ENCODE measurements at regions not wholly inside any gene's neighbourhood (a gene's known extent, or its start where the extent isn't known, plus 50 kb on each side); places are given as distances from the start of the nearest gene placed in this dataset.

DNA sequence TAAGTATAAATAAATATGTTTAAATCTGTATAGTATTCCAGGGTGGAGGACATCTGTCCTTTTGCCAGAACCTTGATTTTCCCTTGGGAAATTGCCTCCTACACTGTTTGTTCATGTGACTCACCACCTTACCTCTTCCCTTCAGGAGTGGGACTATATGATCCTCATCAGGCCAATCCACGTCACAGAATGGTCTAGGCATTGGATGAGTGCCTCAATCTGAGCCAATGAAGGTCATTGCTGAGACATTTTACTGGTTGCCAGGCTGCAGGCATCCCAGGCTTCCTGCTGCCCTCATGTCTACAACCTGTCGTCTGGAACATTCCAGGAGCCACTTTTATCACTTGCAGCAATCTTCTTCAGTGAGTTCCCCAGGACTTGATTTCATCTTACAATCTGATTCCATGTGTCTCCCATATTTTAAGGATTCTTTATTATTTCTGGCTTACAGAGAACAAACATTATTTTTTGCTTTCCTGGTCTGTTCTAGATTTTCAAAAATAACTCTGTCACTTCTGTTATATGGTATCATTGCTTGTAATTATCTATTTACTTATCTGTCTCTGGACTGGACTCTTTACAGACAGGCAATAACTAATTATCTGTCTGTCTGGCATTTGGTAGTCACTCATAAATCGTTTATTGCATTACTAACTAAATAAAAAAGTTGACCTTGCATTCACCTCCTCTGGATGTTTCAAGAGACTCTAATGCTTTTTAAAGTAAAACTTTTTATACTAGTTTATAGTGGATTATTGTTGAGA is 107.3 kb upstream of the APC start:
- Histone ChIP-seq H3K4me3 (ENCODE audit: low read depth, low read length) (no peak overlapping the region), H3K27me3 (ENCODE audit: control insufficient read depth, insufficient read depth, low read length) (peaks cover 6% of the 10 kb centered on the region), H3K27ac (ENCODE audit: insufficient read depth, low read length, poor library complexity, severe bottlenecking) (no peak overlapping the region), H3K9me3 (ENCODE audit: control insufficient read depth in 2 of 2, low read length in 2 of 2) (peaks cover 3 to 7% of the 10 kb centered on the region in 2 experiments), H3K4me1 (ENCODE audit: control insufficient read depth, insufficient read depth, low read length, poor library complexity, severe bottlenecking) (no peaks in the 10 kb centered on the region), H3K36me3 (ENCODE audit: control insufficient read depth, insufficient read depth, low read length) (no peaks in the 10 kb centered on the region)
- DNase-seq (no peak), ATAC-seq (ENCODE audit: low read depth in 2 of 2) (no peak)
- no peak overlapping the region for H3K4me3 Mint-ChIP-seq
- no peak overlapping the region for H3K27ac Mint-ChIP-seq
- peaks cover 0 to 15% (median 3%) of the 10 kb centered on the region in 7 donors for H3K9me3 Mint-ChIP-seq
- no peaks in the 10 kb centered on the region for H3K4me1 Mint-ChIP-seq
- peaks cover 33% of the 10 kb centered on the region for H3K27me3 Mint-ChIP-seq
- no peaks in the 10 kb centered on the region for H3K36me3 Mint-ChIP-seq

DNA sequence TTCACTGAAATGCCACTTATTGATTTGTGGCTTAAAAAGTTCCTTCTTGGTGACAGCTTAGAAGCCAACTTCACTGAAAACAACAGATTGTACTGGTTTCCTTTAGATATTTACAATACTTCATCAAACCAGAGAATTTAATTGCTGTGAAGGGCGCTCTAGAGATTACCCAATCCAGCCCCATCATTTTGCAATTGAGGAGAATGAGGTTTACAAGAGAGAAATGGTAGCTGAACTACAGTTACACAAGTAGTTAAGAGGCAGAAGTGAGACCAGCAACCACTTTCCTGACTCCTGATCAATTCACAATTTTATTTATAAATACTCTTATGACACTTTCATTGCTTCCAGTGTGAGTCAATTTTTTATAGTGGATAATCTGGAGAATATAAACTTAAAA is 103.5 kb upstream of the APC start:
- no peaks in the 10 kb centered on the region for H3K36me3 Mint-ChIP-seq
- DNase-seq = no peak
- no peak overlapping the region for H3K27ac ChIP-seq (ENCODE audit: insufficient read depth, low read length, poor library complexity, severe bottlenecking)
- H3K4me3 Mint-ChIP-seq = no peak overlapping the region
- H3K9me3 ChIP-seq (ENCODE audit: control insufficient read depth in 2 of 2, low read length in 2 of 2) = peaks cover 3 to 7% of the 10 kb centered on the region in 2 experiments
- H3K27ac Mint-ChIP-seq = no peak overlapping the region
- H3K4me1 Mint-ChIP-seq = no peaks in the 10 kb centered on the region
- H3K9me3 Mint-ChIP-seq = peaks cover 0 to 15% (median 3%) of the 10 kb centered on the region in 7 donors
- H3K36me3 ChIP-seq (ENCODE audit: control insufficient read depth, insufficient read depth, low read length) = no peaks in the 10 kb centered on the region
- H3K27me3 ChIP-seq (ENCODE audit: control insufficient read depth, insufficient read depth, low read length) = peaks cover 6% of the 10 kb centered on the region
- no peak overlapping the region for H3K4me3 ChIP-seq (ENCODE audit: low read depth, low read length)
- no peaks in the 10 kb centered on the region for H3K4me1 ChIP-seq (ENCODE audit: control insufficient read depth, insufficient read depth, low read length, poor library complexity, severe bottlenecking)
- ATAC-seq (ENCODE audit: low read depth in 2 of 2) = no peak
- H3K27me3 Mint-ChIP-seq = peaks cover 18% of the 10 kb centered on the region

DNA sequence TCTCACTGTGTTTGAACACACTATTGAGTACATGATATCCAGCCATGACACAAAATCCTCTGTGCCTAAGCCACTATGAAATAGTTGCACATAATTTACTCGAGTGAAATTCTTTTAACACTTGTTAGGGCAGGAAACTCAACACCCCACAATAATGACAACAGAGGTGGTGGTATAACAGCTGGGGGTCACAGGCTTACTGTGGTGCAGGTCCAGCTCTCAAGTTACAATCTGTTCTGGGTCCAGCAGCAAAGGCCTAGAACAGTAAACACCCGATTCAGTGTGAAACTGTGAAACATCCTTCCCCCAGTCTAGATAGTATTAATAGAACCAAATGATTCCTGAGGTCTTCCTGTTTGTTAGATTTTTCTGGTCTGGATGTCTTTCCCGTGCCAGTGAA is 102.9 kb upstream of the APC start:
- no peak overlapping the region for H3K27ac Mint-ChIP-seq
- ATAC-seq (ENCODE audit: low read depth in 2 of 2) = no peak
- H3K4me3 ChIP-seq (ENCODE audit: low read depth, low read length) = no peak overlapping the region
- peaks cover 6% of the 10 kb centered on the region for H3K27me3 ChIP-seq (ENCODE audit: control insufficient read depth, insufficient read depth, low read length)
- no peaks in the 10 kb centered on the region for H3K4me1 ChIP-seq (ENCODE audit: control insufficient read depth, insufficient read depth, low read length, poor library complexity, severe bottlenecking)
- peaks cover 0 to 15% (median 3%) of the 10 kb centered on the region in 7 donors for H3K9me3 Mint-ChIP-seq
- peaks cover 18% of the 10 kb centered on the region for H3K27me3 Mint-ChIP-seq
- no peaks in the 10 kb centered on the region for H3K4me1 Mint-ChIP-seq
- H3K27ac ChIP-seq (ENCODE audit: insufficient read depth, low read length, poor library complexity, severe bottlenecking) = no peak overlapping the region
- no peaks in the 10 kb centered on the region for H3K36me3 Mint-ChIP-seq
- H3K9me3 ChIP-seq (ENCODE audit: control insufficient read depth in 2 of 2, low read length in 2 of 2) = peaks cover 3 to 7% of the 10 kb centered on the region in 2 experiments
- no peak overlapping the region for H3K4me3 Mint-ChIP-seq
- no peak for DNase-seq
- H3K36me3 ChIP-seq (ENCODE audit: control insufficient read depth, insufficient read depth, low read length) = no peaks in the 10 kb centered on the region

DNA sequence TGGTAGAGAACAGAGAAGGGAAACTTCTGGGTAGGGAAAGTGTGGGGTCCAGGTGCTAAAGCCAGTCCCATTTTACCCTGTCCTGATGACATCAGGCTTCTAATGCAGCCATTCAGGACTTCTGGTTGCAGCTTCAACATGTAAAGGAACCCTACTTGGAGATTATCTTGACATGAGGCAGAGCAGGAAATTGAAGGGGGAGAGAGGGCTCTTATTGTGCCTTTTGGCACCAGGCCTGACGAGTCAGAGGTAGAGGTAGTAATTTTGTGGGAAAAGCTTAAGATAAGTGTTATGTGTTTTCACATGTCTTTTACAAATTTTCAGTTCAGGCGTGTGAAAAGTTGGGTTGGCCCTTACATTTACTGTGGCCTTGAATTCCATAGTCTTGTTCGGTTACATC is 102.4 kb upstream of the APC start:
- Histone ChIP-seq H3K4me3 (ENCODE audit: low read depth, low read length) (no peak overlapping the region), H3K27me3 (ENCODE audit: control insufficient read depth, insufficient read depth, low read length) (peaks cover 5% of the 10 kb centered on the region), H3K4me1 (ENCODE audit: control insufficient read depth, insufficient read depth, low read length, poor library complexity, severe bottlenecking) (no peaks in the 10 kb centered on the region), H3K36me3 (ENCODE audit: control insufficient read depth, insufficient read depth, low read length) (no peaks in the 10 kb centered on the region), H3K9me3 (ENCODE audit: control insufficient read depth in 2 of 2, low read length in 2 of 2) (peaks cover 3 to 7% of the 10 kb centered on the region in 2 experiments), H3K27ac (ENCODE audit: insufficient read depth, low read length, poor library complexity, severe bottlenecking) (no peak overlapping the region)
- Mint-ChIP-seq H3K4me1 (no peaks in the 10 kb centered on the region), H3K9me3 (peaks cover 0 to 15% (median 3%) of the 10 kb centered on the region in 7 donors), H3K27ac (no peak overlapping the region), H3K36me3 (no peaks in the 10 kb centered on the region), H3K4me3 (no peak overlapping the region), H3K27me3 (peaks cover 18% of the 10 kb centered on the region)
- ATAC-seq (ENCODE audit: low read depth in 2 of 2) (no peak), DNase-seq (no peak)

DNA sequence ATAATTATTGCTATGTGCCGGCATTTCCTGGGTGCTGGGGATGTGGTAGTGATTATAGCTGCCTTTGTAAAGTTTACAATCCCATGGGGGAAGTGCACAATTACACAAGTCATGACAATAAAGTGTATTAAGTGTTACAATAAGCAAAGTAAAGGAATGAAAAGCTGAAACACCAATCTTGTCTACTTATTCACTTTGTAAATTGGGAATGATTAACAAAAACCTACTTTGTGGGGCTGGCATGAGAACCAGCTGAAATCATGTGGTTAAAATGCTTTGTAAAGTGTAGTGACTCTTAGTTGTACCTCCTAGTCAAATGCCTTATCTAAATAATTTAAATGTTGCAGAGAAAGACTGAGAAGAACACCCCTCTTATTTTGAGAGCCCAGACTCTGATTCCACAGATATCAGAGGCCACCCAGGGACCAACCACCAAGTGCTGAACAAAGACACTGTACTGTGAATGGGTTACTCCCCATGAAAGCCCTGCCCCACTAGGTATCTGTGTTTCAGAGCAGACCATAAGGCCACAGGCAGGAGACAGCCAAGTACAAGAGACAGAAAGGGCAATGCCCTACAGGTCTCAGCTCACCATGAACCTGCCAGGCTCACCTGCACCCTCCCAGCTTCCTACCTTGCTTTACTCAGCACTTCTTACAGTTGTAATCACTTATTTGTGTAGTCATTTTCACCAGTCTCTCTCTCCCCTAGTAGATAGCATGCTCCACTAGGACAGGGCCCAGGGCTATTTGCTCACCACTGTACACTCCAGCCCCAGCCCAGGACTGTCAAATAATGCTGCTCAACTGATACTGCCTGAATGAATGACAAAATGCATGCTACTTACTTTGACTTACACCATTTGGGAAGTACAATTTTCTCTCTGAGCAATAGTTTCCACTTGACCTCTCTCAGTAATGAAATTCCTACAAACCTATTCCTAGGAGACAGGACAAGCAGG is 101.6 kb upstream of the APC start:
- H3K9me3 Mint-ChIP-seq = peaks cover 0 to 15% (median 3%) of the 10 kb centered on the region in 7 donors
- H3K4me1 Mint-ChIP-seq = no peaks in the 10 kb centered on the region
- no peak overlapping the region for H3K27ac Mint-ChIP-seq
- Histone ChIP-seq H3K36me3 (ENCODE audit: control insufficient read depth, insufficient read depth, low read length) (no peaks in the 10 kb centered on the region), H3K4me3 (ENCODE audit: low read depth, low read length) (no peak overlapping the region), H3K27me3 (ENCODE audit: control insufficient read depth, insufficient read depth, low read length) (peaks cover 3% of the 10 kb centered on the region), H3K9me3 (ENCODE audit: control insufficient read depth in 2 of 2, low read length in 2 of 2) (peaks cover 3 to 7% of the 10 kb centered on the region in 2 experiments), H3K27ac (ENCODE audit: insufficient read depth, low read length, poor library complexity, severe bottlenecking) (no peak overlapping the region), H3K4me1 (ENCODE audit: control insufficient read depth, insufficient read depth, low read length, poor library complexity, severe bottlenecking) (no peaks in the 10 kb centered on the region)
- no peak overlapping the region for H3K4me3 Mint-ChIP-seq
- H3K27me3 Mint-ChIP-seq = peaks cover 12% of the 10 kb centered on the region
- no peak for ATAC-seq (ENCODE audit: low read depth in 2 of 2)
- H3K36me3 Mint-ChIP-seq = no peaks in the 10 kb centered on the region
- DNase-seq = no peak

DNA sequence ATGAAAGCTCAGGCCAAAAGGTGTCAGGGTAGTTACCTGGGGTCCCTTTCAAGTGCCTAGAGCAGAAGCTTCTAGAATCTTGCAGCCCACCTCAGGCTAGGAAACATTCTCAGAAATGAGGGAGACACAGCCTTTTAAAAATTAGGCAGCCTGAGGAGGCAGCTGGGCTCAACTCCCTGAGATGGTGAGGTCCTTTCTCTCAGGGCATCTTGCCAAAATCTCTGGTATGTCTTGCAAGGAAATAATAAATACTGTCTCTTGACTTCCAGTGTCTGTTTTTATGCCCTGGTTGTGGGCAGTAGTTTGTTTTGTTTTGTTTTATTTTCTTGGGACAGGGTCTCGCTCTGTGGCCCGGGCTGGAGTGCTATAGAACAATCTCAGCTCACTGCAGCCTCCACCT is 100.9 kb upstream of the APC start:
- Mint-ChIP-seq H3K36me3 (no peaks in the 10 kb centered on the region), H3K4me3 (no peak overlapping the region), H3K4me1 (no peaks in the 10 kb centered on the region), H3K9me3 (peaks cover 0 to 15% (median 3%) of the 10 kb centered on the region in 7 donors), H3K27me3 (peaks cover 12% of the 10 kb centered on the region), H3K27ac (no peak overlapping the region)
- ATAC-seq (ENCODE audit: low read depth in 2 of 2) = no peak
- no peaks in the 10 kb centered on the region for H3K36me3 ChIP-seq (ENCODE audit: control insufficient read depth, insufficient read depth, low read length)
- H3K27me3 ChIP-seq (ENCODE audit: control insufficient read depth, insufficient read depth, low read length) = peaks cover 5% of the 10 kb centered on the region
- H3K4me3 ChIP-seq (ENCODE audit: low read depth, low read length) = no peak overlapping the region
- no peak for DNase-seq
- H3K9me3 ChIP-seq (ENCODE audit: control insufficient read depth in 2 of 2, low read length in 2 of 2) = peaks cover 1 to 7% of the 10 kb centered on the region in 2 experiments
- H3K4me1 ChIP-seq (ENCODE audit: control insufficient read depth, insufficient read depth, low read length, poor library complexity, severe bottlenecking) = no peaks in the 10 kb centered on the region
- no peak overlapping the region for H3K27ac ChIP-seq (ENCODE audit: insufficient read depth, low read length, poor library complexity, severe bottlenecking)

DNA sequence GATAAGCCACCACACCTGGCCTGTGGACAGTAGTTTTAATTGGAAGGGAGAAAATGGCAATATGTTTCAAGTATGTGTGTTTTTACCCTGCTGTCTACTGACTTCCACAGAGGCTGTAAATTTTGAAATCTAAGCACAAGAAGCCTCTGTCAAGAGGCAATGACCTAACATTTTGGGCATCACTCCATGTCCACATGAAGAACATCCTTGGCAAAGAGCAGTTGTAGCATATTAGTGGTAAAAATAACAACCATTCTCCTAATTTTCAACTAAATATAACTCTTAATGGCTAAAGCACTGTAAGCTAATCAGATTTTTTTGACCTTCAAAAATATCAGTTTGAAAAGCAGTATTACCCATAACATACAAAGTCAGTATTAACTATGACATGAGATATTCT is 100.3 kb upstream of the APC start:
- Mint-ChIP-seq H3K27me3 (peaks cover 8% of the 10 kb centered on the region), H3K36me3 (no peaks in the 10 kb centered on the region)

More for the DNA sequence above, 100.3 kb upstream of the APC start:
- no peaks in the 10 kb centered on the region for H3K4me1 Mint-ChIP-seq
- no peaks in the 10 kb centered on the region for H3K36me3 ChIP-seq (ENCODE audit: control insufficient read depth, insufficient read depth, low read length)
- no peak for DNase-seq
- H3K9me3 ChIP-seq (ENCODE audit: control insufficient read depth in 2 of 2, low read length in 2 of 2) = peaks cover 0 to 2% of the 10 kb centered on the region in 2 experiments
- peaks cover 0 to 9% (median 0%) of the 10 kb centered on the region in 7 donors for H3K9me3 Mint-ChIP-seq
- H3K4me1 ChIP-seq (ENCODE audit: control insufficient read depth, insufficient read depth, low read length, poor library complexity, severe bottlenecking) = no peaks in the 10 kb centered on the region
- no peak overlapping the region for H3K27ac Mint-ChIP-seq
- no peak overlapping the region for H3K27ac ChIP-seq (ENCODE audit: insufficient read depth, low read length, poor library complexity, severe bottlenecking)
- ATAC-seq (ENCODE audit: low read depth in 2 of 2) = no peak
- no peak overlapping the region for H3K4me3 Mint-ChIP-seq
- H3K4me3 ChIP-seq (ENCODE audit: low read depth, low read length) = no peak overlapping the region
- H3K27me3 ChIP-seq (ENCODE audit: control insufficient read depth, insufficient read depth, low read length) = peaks cover 2% of the 10 kb centered on the region
